Osteoblast (primary cell): ENCODE measurements at regions not wholly inside any gene's neighbourhood (a gene's known extent, or its start where the extent isn't known, plus 50 kb on each side); places are given as distances from the start of the nearest gene placed in this dataset.

ENCODE experiments used
- DNase-seq: peaks from one replicate; pipeline ENCODE4 v3.0.0; 2011; ENCODE audit warnings: low spot score, mixed read lengths; ENCODE audit not compliant: insufficient read length; ENCODE audit errors: missing footprints
- H2AFZ ChIP-seq: 2 replicates; pipeline ENCODE4 v1.6.0; 2011; ENCODE audit warnings: mild to moderate bottlenecking, low read length
- H3K27ac ChIP-seq: 2 replicates; pipeline ENCODE4 v1.5.1; 2011; ENCODE audit warnings: mild to moderate bottlenecking, low read depth, low read length, moderate library complexity
- H3K27me3 ChIP-seq: 2 replicates; pipeline ENCODE4 v1.6.0; 2012; ENCODE audit warnings: mild to moderate bottlenecking, control low read depth, inconsistent platforms, low read length, moderate library complexity; ENCODE audit not compliant: insufficient read depth
- H3K36me3 ChIP-seq: 2 replicates; pipeline ENCODE4 v1.5.1; 2011; ENCODE audit warnings: mild to moderate bottlenecking, low read length, control low read depth, moderate library complexity; ENCODE audit not compliant: insufficient read depth
- H3K4me1 ChIP-seq: 2 replicates; pipeline ENCODE4 v1.5.1; 2011; ENCODE audit warnings: mild to moderate bottlenecking, low read length, control low read depth, moderate library complexity; ENCODE audit not compliant: insufficient read depth
- H3K4me2 ChIP-seq: 2 replicates; pipeline ENCODE4 v1.6.0; 2011; ENCODE audit warnings: mild to moderate bottlenecking, low read length; ENCODE audit not compliant: insufficient read depth
- H3K4me3 ChIP-seq: fragments of 200-600 bp; sonication (generic); 3 replicates; pipeline ENCODE4 v1.5.1; 2012; ENCODE audit warnings: mild to moderate bottlenecking, low read length, inconsistent platforms; ENCODE audit not compliant: insufficient read depth
- H3K79me2 ChIP-seq: 2 replicates; pipeline ENCODE4 v1.6.0; 2012; ENCODE audit warnings: mild to moderate bottlenecking, low read length, control low read depth, inconsistent platforms; ENCODE audit not compliant: insufficient read depth
- H3K9me3 ChIP-seq: 2 replicates; pipeline ENCODE4 v1.5.1; 2011; ENCODE audit warnings: low read depth, low read length, control low read depth
- H4K20me1 ChIP-seq: 2 replicates; pipeline ENCODE4 v1.6.0; 2012; ENCODE audit warnings: mild to moderate bottlenecking, low read length, control low read depth; ENCODE audit not compliant: insufficient read depth
- CTCF ChIP-seq: IDR thresholded peaks from 2 replicates; pipeline ENCODE4 v1.5.1; 2011; ENCODE audit warnings: mild to moderate bottlenecking, low read depth, low read length, moderate library complexity; ENCODE audit errors: extremely low read depth

- Histone ChIP-seq H3K4me3 (no peak overlapping the region), H4K20me1 (no peaks in the 10 kb centered on the region), H3K79me2 (no peaks in the 10 kb centered on the region), H3K4me2 (no peak overlapping the region), H3K36me3 (no peaks in the 10 kb centered on the region), H3K27me3 (no peaks in the 10 kb centered on the region), H3K9me3 (no peaks in the 10 kb centered on the region), H3K4me1 (no peaks in the 10 kb centered on the region), H3K27ac (no peak overlapping the region), H2AFZ (no peak overlapping the region)
- DNase-seq: no peak
- TF ChIP-seq CTCF: no peak
These were observed 129.4 kb upstream of the KLHL25 start for GRCh38 chr15:85924088-85924487.

GRCh38 chr15:85925649-85926237, 131.0 kb upstream of the KLHL25 start:
- no peaks in the 10 kb centered on the region for H3K27me3 ChIP-seq
- no peak for DNase-seq
- no peak overlapping the region for H2AFZ ChIP-seq
- H4K20me1 ChIP-seq: no peaks in the 10 kb centered on the region
- H3K36me3 ChIP-seq: no peaks in the 10 kb centered on the region
- TF ChIP-seq CTCF: no peak
- H3K4me1 ChIP-seq: no peaks in the 10 kb centered on the region
- no peak overlapping the region for H3K4me3 ChIP-seq
- H3K79me2 ChIP-seq: no peaks in the 10 kb centered on the region
- no peak overlapping the region for H3K27ac ChIP-seq
- no peak overlapping the region for H3K4me2 ChIP-seq
- H3K9me3 ChIP-seq: no peaks in the 10 kb centered on the region

- Histone ChIP-seq H3K79me2 (no peaks in the 10 kb centered on the region), H3K4me2 (no peak overlapping the region), H3K27me3 (no peaks in the 10 kb centered on the region), H3K4me3 (no peak overlapping the region), H4K20me1 (no peaks in the 10 kb centered on the region), H3K4me1 (no peaks in the 10 kb centered on the region), H3K27ac (no peak overlapping the region), H3K9me3 (no peaks in the 10 kb centered on the region), H2AFZ (no peak overlapping the region), H3K36me3 (no peaks in the 10 kb centered on the region)
- no peak for TF ChIP-seq CTCF
- no peak for DNase-seq
These were observed 132.1 kb upstream of the KLHL25 start for GRCh38 chr15:85926834-85927233.

- TF ChIP-seq CTCF: no peak
- Histone ChIP-seq H3K36me3 (no peaks in the 10 kb centered on the region), H3K27ac (no peak overlapping the region), H3K9me3 (no peaks in the 10 kb centered on the region), H2AFZ (no peak overlapping the region), H3K4me2 (no peak overlapping the region), H3K79me2 (no peaks in the 10 kb centered on the region), H3K27me3 (no peaks in the 10 kb centered on the region), H3K4me1 (no peaks in the 10 kb centered on the region), H3K4me3 (no peak overlapping the region), H4K20me1 (no peaks in the 10 kb centered on the region)
- DNase-seq: no peak
These were observed 133.3 kb upstream of the KLHL25 start for GRCh38 chr15:85927931-85928537.
